Breast epithelium (tissue), 3 donors: ENCODE measurements at regions not wholly inside any gene's neighbourhood (a gene's known extent, or its start where the extent isn't known, plus 50 kb on each side); places are given as distances from the start of the nearest gene placed in this dataset.

Experiments used
- CTCF ChIP-seq, 3 donors: fragments of 450-650 bp; IDR thresholded peaks; one replicate each; pipeline ENCODE4 v1.5.1; 2016 to 2017; ENCODE audit warnings: antibody characterized with exemption in 3 of 3, mild to moderate bottlenecking in 3 of 3, moderate library complexity in 3 of 3
- POLR2A ChIP-seq: fragments of 450-650 bp; IDR thresholded peaks from one replicate; pipeline ENCODE4 v1.6.1; 2016; ENCODE audit warnings: antibody characterized with exemption, mild to moderate bottlenecking, moderate library complexity

- TF ChIP-seq POLR2A (no peak), CTCF (IDR thresholded peaks at IDR 0.05) (no peak)
These were observed 149.6 kb upstream of the BCOR start for GRCh38 chrX:40247382-40247781.
